HG03442 (cell line): ENCODE measurements at regions not wholly inside any gene's neighbourhood (a gene's known extent, or its start where the extent isn't known, plus 50 kb on each side); places are given as distances from the start of the nearest gene placed in this dataset.
A peak's percentile ranks its signal among the peaks of the same experiment; 100 is the strongest.

ENCODE experiments used
- ATAC-seq: cut with Tn5 transposase; IDR thresholded peaks from one replicate; pipeline ENCODE4 v1.9.1; 2021; ENCODE audit warnings: mild to moderate bottlenecking, moderate library complexity; ENCODE audit not compliant: unreplicated experiment

GRCh38 chr2:121895723-121896571 is 140.5 kb downstream of the TSN start:
- no peak for ATAC-seq

DNA sequence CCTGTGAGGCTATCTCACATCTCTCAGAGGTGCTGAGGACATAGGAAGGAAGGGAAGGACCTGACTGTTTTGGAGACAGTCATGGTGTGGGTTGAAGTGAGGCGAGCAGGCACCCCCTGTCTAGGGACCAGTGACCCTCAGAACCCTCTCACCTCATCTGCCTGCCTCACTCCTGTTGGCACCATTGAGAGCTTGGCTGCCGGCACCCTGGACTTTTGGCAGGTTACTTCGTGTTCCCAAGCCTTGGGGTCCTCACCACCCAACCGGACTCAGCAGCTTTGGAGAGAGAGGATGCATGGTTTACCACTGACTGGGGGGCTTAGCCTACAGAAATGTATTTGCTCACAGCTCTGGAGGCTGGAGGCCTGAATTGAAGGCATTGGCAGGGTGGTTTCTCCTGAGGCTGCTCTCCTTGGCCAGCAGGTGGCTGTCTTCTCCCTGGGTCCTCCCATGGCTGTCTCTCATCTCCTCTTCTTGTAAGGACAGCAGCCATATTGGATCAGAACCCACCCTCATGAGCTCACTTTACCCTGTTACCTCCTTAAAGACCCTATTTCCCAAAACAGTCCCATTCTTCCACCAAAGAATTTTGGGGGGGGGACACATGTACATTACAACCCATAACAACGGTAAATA is 142.0 kb downstream of the TSN start:
- ATAC-seq = peak; percentile 92

DNA sequence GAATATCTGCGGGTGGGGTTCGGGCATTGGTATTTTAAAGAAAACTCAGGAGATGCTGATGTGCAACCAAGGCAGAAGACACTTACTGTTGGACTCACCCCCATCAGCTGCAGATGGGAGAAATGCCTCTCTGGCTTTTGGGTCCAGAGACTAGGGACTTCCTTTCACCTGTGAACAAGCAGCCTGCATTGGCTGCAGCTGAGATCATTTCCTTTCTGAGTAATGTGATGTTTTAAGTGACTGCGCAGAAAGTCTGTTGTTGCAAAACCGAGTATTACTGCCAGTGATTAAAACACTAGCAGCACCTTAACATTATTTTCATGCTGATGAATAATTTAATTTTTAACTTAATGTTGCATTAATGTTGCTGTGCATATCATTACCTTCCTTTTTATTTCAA is 143.0 kb downstream of the TSN start:
- ATAC-seq = no peak

GRCh38 chr2:121900391-121900790 is 144.9 kb downstream of the TSN start:
- no peak for ATAC-seq

GRCh38 chr2:121902171-121902591 is 146.7 kb downstream of the TSN start:
- no peak for ATAC-seq

DNA sequence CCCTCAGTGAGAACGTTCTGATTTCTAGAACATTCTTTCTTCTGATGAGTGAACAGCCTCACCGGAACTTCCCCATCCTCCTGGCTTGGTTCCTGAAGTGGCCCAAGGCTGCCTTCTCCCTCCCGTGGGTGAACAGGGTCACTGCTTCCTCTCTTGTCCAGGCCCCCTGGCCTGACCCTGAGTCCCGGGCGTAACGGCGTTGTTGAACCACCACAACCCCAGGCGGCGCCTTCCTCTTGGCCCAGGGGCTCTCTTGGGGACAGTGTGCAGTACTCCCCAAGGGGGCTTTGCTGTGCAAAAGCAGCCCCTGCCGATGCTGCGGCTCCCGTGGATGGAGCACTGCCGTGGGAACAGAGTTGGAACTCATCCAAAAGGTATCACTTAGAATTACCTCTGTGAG is 147.2 kb downstream of the TSN start:
- no peak for ATAC-seq

DNA sequence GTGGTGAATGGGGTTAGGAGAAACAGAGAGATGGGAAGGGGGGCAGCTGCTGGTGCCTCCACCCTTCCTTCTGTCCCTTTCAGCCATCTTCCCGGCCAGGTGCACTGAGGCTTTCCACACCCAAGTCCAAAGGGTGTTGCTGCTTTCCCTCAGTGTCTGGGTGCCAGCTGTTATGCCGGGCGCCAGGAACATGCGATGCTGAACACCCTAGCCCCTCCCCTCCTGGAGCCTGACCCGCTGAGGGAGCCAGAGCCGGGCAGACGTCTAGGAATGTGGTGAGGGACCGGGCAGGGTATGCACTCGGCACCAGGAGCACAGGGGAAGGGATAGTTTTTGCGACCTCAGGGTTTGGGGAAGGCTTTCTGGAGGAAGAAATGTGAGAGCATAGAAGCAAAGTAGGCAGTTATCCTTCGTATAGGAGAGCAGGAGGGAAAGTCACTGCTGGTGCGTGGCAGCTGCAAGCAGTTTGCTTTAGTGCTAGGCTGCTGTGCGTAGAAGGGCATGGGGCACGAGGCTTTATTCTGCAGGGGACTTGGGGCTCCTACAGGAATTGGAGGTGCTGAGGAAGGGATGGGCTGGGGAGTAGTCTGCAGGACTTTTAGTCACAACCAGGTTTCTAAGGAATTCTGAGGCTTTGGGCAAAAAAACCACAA is 147.7 kb downstream of the TSN start:
- no peak for ATAC-seq

DNA sequence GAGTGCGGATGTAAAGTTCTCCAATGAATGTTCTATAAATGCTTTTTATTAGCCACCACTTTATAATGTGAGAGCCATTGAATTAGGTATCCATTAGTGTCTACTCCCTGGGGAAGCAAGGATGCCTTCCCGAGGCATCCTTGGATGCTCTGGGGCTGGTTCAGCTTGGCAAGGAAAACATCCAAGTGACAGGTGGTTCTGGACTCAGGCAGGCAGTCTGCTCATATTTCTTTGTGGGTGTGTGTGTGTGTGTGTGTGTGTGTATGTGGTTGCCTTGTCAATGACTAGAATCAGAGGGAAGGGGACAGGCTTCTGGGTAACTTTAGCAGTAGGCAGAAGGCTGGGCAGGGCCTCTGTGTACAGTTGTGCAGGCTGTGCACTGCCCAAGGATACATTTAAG is 149.2 kb downstream of the TSN start:
- no peak for ATAC-seq

- no peak for ATAC-seq
These were observed 149.8 kb downstream of the TSN start for GRCh38 chr2:121905201-121905600.

- no peak for ATAC-seq
These were observed 150.7 kb downstream of the TSN start for GRCh38 chr2:121906170-121906569.

DNA sequence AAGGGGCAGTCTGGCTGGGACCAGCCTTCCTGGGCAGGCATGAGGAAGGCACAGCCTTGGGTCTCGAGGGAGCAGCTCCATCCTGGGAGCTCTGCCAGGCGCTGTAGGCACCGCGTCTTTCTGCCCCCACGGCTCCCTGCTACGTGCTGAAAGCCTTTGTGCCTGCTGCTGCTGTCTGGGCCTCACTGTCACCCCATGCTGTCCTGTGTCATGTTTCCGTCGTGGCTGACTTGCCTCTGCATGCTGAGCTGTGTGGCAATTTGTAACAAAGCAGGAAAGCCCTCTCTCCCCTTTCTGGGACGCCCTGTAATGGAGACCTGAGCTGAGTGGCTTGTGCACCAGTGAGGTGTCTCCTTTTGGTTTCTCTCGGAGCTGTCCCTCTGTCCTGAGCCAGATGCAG is 152.5 kb downstream of the TSN start:
- ATAC-seq = no peak

DNA sequence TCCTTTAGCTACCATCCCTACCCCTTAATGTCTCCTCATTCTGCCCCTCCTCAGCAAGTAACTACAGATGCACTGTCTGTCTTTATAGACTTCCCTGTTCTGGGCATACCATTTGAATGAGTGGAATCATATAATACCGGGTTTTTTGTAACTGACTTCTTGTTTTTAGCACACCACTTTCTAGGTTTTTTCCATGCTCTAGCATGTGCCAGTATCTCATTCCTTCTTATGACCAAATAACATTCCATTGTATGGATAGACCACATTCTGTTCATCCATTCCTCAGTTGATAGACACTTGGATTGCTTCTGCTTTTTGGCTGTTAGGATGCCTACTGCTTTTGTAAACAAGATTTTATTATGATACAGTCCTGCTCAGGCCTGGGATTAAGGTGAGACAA is 154.7 kb downstream of the TSN start:
- no peak for ATAC-seq

- no peak for ATAC-seq
These were observed 155.6 kb downstream of the TSN start for GRCh38 chr2:121911036-121911435.

GRCh38 chr2:121917143-121917542 is 161.7 kb downstream of the TSN start:
- ATAC-seq = no peak

DNA sequence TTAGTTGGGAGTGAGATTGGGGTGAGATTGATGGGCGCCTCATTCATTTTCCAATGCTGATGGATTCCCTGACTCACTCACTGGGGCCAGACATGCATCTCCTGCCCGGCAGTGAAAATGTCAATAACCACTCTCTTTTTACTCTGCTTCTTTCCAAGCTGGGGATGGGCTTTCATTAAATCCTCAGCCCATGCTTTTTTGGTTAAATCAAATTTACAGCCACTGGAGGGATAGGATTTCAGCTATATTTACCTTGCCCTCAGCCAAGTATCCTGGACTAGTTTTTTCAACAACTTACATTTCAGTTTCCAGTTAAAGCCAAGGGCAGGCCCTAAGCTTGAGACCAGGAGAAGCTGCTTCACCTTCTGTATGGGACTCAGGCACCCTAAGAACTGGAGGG is 162.8 kb downstream of the TSN start:
- no peak for ATAC-seq

DNA sequence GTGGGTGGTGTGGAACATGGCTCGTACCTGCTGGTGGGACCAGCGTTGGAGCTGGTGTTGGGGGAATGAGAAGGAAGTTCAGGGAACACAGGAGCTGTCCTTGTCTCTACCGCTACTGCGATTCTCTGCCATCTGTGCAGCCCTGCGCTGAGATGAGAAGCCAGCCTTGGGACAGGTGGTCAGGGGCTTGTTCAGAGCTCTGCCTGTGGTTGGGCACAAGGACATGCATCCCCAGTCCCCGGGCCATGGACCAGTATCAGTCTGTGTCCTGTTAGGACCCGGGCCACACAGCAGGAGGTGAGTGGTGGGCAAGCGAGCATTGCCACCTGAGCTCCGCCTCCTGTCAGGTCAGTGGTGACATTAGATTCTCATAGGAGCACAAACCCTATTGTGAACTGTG is 164.4 kb downstream of the TSN start:
- no peak for ATAC-seq

- no peak for ATAC-seq
These were observed 170.0 kb downstream of the TSN start for GRCh38 chr2:121925466-121925865.

GRCh38 chr2:121943285-121943684 is 187.8 kb downstream of the TSN start:
- no peak for ATAC-seq

- no peak for ATAC-seq
These were observed 188.8 kb downstream of the TSN start for GRCh38 chr2:121944072-121944831.

DNA sequence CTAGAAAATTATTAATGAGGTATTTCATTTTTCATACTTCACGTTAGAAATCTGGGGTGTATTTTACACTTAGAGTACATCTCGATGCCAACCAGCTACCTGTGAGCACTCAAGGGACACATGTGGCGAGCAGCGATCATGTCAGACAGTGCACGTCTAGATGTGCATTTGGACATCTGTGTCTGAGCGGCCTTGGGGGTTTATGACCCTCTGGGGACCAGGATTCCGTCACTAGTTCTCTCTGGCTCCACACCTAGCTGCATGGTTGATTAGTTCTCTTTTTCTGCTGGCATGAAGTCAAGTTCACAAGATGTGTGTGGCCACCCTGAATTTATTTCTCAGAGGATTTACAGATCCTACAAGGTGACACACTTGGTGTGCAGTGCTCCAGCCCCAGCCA is 192.2 kb downstream of the TSN start:
- ATAC-seq = no peak

GRCh38 chr2:121949271-121949670 is 193.8 kb downstream of the TSN start:
- no peak for ATAC-seq
